Glutamatergic neuron (in vitro differentiated cells): ENCODE measurements at regions not wholly inside any gene's neighbourhood (a gene's known extent, or its start where the extent isn't known, plus 50 kb on each side); places are given as distances from the start of the nearest gene placed in this dataset.

ENCODE experiments used
- DNase-seq: peaks from one replicate; pipeline ENCODE4 v3.0.0; 2022
- H3K27ac Mint-ChIP-seq: one replicate; pipeline ENCODE4 v1.8.0; 2020; ENCODE audit warnings: mild to moderate bottlenecking, mixed read lengths, inconsistent platforms; ENCODE audit not compliant: unreplicated experiment
- H3K27me3 Mint-ChIP-seq: one replicate; pipeline ENCODE4 v1.8.0; 2020; ENCODE audit warnings: mild to moderate bottlenecking, moderate library complexity, mixed read lengths, inconsistent platforms; ENCODE audit not compliant: unreplicated experiment
- H3K36me3 Mint-ChIP-seq: one replicate; pipeline ENCODE4 v1.8.0; 2020; ENCODE audit warnings: mild to moderate bottlenecking, mixed read lengths, inconsistent platforms; ENCODE audit not compliant: unreplicated experiment
- H3K4me1 Mint-ChIP-seq: one replicate; pipeline ENCODE4 v1.8.0; 2020; ENCODE audit warnings: mild to moderate bottlenecking, low read depth, mixed read lengths, inconsistent platforms; ENCODE audit not compliant: unreplicated experiment
- H3K4me3 Mint-ChIP-seq: one replicate; pipeline ENCODE4 v1.8.0; 2020; ENCODE audit warnings: mild to moderate bottlenecking, mixed read lengths, inconsistent platforms; ENCODE audit not compliant: unreplicated experiment
- H3K9me3 Mint-ChIP-seq: one replicate; pipeline ENCODE4 v1.8.0; 2020; ENCODE audit warnings: mild to moderate bottlenecking, moderate library complexity, mixed read lengths, inconsistent platforms; ENCODE audit not compliant: unreplicated experiment
- TF ChIP-seq, protein P1 (sequence below): fragments of 200-600 bp; sonication (generic); IDR thresholded peaks from one replicate; pipeline ENCODE4 v1.5.0; 2021; ENCODE audit not compliant: partially characterized antibody, unreplicated experiment

GRCh38 chr22:48333816-48334735 lies 1493.6 kb downstream of the BRD1 start:
- no peak for DNase-seq
- Mint-ChIP-seq H3K27ac (no peak overlapping the region), H3K27me3 (peaks cover 10% of the 10 kb centered on the region), H3K9me3 (peaks cover 22% of the 10 kb centered on the region), H3K4me1 (no peaks in the 10 kb centered on the region), H3K36me3 (peaks cover 5% of the 10 kb centered on the region), H3K4me3 (no peak overlapping the region)
- TF ChIP-seq, protein P1, sequence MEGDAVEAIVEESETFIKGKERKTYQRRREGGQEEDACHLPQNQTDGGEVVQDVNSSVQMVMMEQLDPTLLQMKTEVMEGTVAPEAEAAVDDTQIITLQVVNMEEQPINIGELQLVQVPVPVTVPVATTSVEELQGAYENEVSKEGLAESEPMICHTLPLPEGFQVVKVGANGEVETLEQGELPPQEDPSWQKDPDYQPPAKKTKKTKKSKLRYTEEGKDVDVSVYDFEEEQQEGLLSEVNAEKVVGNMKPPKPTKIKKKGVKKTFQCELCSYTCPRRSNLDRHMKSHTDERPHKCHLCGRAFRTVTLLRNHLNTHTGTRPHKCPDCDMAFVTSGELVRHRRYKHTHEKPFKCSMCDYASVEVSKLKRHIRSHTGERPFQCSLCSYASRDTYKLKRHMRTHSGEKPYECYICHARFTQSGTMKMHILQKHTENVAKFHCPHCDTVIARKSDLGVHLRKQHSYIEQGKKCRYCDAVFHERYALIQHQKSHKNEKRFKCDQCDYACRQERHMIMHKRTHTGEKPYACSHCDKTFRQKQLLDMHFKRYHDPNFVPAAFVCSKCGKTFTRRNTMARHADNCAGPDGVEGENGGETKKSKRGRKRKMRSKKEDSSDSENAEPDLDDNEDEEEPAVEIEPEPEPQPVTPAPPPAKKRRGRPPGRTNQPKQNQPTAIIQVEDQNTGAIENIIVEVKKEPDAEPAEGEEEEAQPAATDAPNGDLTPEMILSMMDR: no peak

GRCh38 chr22:48333323-48333763 lies 1494.3 kb downstream of the BRD1 start:
- TF ChIP-seq, protein P1: no peak
- H3K36me3 Mint-ChIP-seq: peaks cover 5% of the 10 kb centered on the region
- no peaks in the 10 kb centered on the region for H3K4me1 Mint-ChIP-seq
- no peak for DNase-seq
- no peak overlapping the region for H3K27ac Mint-ChIP-seq
- no peak overlapping the region for H3K4me3 Mint-ChIP-seq
- H3K9me3 Mint-ChIP-seq: peaks cover 22% of the 10 kb centered on the region
- H3K27me3 Mint-ChIP-seq: peaks cover 9% of the 10 kb centered on the region

DNA sequence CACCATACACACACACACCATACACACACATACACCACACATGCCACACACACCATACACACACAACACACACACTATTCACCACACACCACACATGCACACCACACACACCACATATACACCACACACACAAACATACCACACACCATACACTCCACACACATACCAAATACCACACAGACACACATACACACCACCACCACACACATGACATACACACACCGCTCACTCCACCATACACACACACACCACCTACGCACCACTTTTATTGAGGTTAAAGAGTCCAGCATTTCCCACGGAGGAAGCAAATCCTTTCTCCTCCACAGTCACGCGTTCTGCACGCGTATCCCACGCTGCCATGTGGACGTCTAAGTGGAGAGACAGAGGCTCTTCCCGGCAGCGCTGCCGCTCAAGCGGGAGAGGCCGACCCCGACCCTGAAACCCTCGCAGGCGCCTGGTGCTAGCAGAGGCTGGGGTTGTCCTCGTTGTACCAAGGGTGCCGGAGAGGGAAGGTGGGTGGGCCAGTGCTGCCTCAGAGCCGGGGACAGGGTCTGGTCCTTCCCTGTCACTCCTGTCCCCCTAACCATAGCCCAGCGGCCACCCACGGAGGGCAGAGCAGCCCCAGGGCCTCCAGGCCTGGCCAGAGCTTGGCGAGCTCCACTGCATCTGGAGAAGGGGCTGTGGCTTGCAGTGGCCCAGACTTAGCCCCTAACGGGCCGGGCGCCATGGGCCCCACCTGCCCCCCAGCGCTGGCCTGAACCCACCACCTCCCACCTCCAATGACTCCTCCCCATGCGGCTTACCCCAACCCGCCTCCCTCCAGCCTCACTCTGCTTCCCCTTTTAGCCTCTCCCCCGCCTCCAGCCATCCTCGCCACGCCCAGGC lies 1495.0 kb downstream of the BRD1 start:
- DNase-seq: no peak
- Mint-ChIP-seq H3K36me3 (peaks cover 5% of the 10 kb centered on the region), H3K4me1 (no peaks in the 10 kb centered on the region), H3K27me3 (peaks cover 6% of the 10 kb centered on the region), H3K27ac (no peak overlapping the region), H3K4me3 (no peak overlapping the region), H3K9me3 (peaks cover 23% of the 10 kb centered on the region)
- TF ChIP-seq, protein P1: no peak

- H3K27ac Mint-ChIP-seq: no peak overlapping the region
- H3K4me1 Mint-ChIP-seq: no peaks in the 10 kb centered on the region
- peaks cover 19% of the 10 kb centered on the region for H3K9me3 Mint-ChIP-seq
- peaks cover 5% of the 10 kb centered on the region for H3K36me3 Mint-ChIP-seq
- DNase-seq: no peak
- TF ChIP-seq, protein P1: no peak
- no peak overlapping the region for H3K4me3 Mint-ChIP-seq
- H3K27me3 Mint-ChIP-seq: peaks cover 4% of the 10 kb centered on the region
These were observed 1495.9 kb downstream of the BRD1 start for GRCh38 chr22:48331691-48332220.
